B cell (primary cell): ENCODE measurements at regions not wholly inside any gene's neighbourhood (a gene's known extent, or its start where the extent isn't known, plus 50 kb on each side); places are given as distances from the start of the nearest gene placed in this dataset.

Experiments used
- ATAC-seq: fragments of 200-7000 bp; cut with Tn5 transposase; one replicate; pipeline ENCODE4 v1.10.0; 2021; ENCODE audit warnings: low read depth, mild to moderate bottlenecking, moderate number of reproducible peaks, moderate library complexity
- CTCF ChIA-PET: fragments of 350-600 bp; sonication (Branson Sonifier 250); formaldehyde crosslinking; loops from one replicate; lab custom pipeline; 2021; ENCODE audit warnings: antibody characterized with exemption, inconsistent platforms; lab: Charles Lee
- POLR2A ChIA-PET: fragments of 350-600 bp; sonication (Branson Sonifier 250); formaldehyde crosslinking; loops from one replicate; lab custom pipeline; 2021; ENCODE audit warnings: antibody characterized with exemption; lab: Charles Lee
- DNase-seq: peaks from one replicate; pipeline ENCODE4 v3.0.0; 2013
- H2AFZ ChIP-seq: 2 replicates; pipeline ENCODE4 v1.6.1; 2012; ENCODE audit warnings: mild to moderate bottlenecking, low read depth, low read length; ENCODE audit not compliant: insufficient read depth, poor library complexity, severe bottlenecking
- H3K27ac ChIP-seq, 2 donors: 1 replicate in 1 of 2; 2 replicates in 1 of 2; pipeline ENCODE4 v1.5.1; 2012 to 2013; ENCODE audit warnings: low read length in 2 of 2, mild to moderate bottlenecking in 2 of 2, moderate library complexity in 1 of 2
- H3K27me3 ChIP-seq, 4 experiments: fragments of 200-600 bp in 1 of 4; sonication (generic) in 1 of 4; replicated peaks in 1 of 4; 1 replicate in 2 of 4; 2 replicates in 2 of 4; pipeline versions ENCODE4 v1.6.1 to v1.7.0; 2013 to 2016; ENCODE audit warnings: low read length in 3 of 4, mild to moderate bottlenecking in 2 of 4, mixed read lengths in 1 of 4, moderate library complexity in 1 of 4; ENCODE audit not compliant: insufficient read depth in 4 of 4, control insufficient read depth in 3 of 4; ENCODE audit errors: control extremely low read depth in 1 of 4
- H3K36me3 ChIP-seq, 2 experiments: replicated peaks in 1 of 2; 1 replicate in 1 of 2; 2 replicates in 1 of 2; pipeline versions ENCODE4 v1.6.1 to v1.7.1; 2013; ENCODE audit warnings: low read length in 1 of 2; ENCODE audit not compliant: insufficient read depth in 2 of 2, control insufficient read depth in 1 of 2; ENCODE audit errors: control extremely low read depth in 1 of 2, extremely low read depth in 1 of 2
- H3K4me1 ChIP-seq, 2 donors: fragments of 200-600 bp in 1 of 2; sonication (generic) in 1 of 2; 1 replicate in 1 of 2; 2 replicates in 1 of 2; pipeline versions ENCODE4 v1.5.1 to v1.6.1; 2013 to 2017; ENCODE audit warnings: low read length in 2 of 2; ENCODE audit not compliant: control insufficient read depth in 2 of 2, insufficient read depth in 2 of 2
- H3K4me2 ChIP-seq: replicated peaks from 2 replicates; pipeline ENCODE3; 2012; ENCODE audit warnings: mild to moderate bottlenecking, low read depth, low read length; ENCODE audit not compliant: poor library complexity, severe bottlenecking
- H3K4me3 ChIP-seq, 5 experiments: fragments of 200-600 bp in 1 of 5; sonication (generic) in 1 of 5; 1 replicate in 3 of 5; 2 replicates in 2 of 5; pipeline versions ENCODE4 v1.5.1 to v1.7.0; 2011 to 2016; ENCODE audit warnings: low read length in 4 of 5, mild to moderate bottlenecking in 4 of 5, low read depth in 2 of 5, control low read depth in 1 of 5, moderate library complexity in 1 of 5; ENCODE audit not compliant: insufficient read depth in 1 of 5; ENCODE audit errors: control extremely low read depth in 1 of 5, extremely low read depth in 1 of 5
- H3K79me2 ChIP-seq: fragments of 200-600 bp; sonication (generic); one replicate; pipeline ENCODE4 v1.6.0; 2016; ENCODE audit warnings: low read length; ENCODE audit not compliant: control insufficient read depth, insufficient read depth
- H3K9ac ChIP-seq: fragments of 200-600 bp; sonication (generic); 2 replicates; pipeline ENCODE4 v1.6.1; 2017; ENCODE audit warnings: mild to moderate bottlenecking, low read length, moderate library complexity
- H3K9me3 ChIP-seq, 3 donors: one replicate each; pipeline versions ENCODE4 v1.6.1 to v1.7.1; 2013; ENCODE audit warnings: low read length in 2 of 3; ENCODE audit not compliant: control insufficient read depth in 2 of 3, insufficient read depth in 1 of 3; ENCODE audit errors: control extremely low read depth in 1 of 3
- H4K20me1 ChIP-seq: 2 replicates; pipeline ENCODE4 v1.6.0; 2012; ENCODE audit warnings: mild to moderate bottlenecking, low read length; ENCODE audit not compliant: insufficient read depth, control insufficient read depth, poor library complexity, severe bottlenecking
- H3K27ac Mint-ChIP-seq: one replicate; pipeline ENCODE4 v1.8.0; 2021; ENCODE audit warnings: mixed read lengths
- H3K27me3 Mint-ChIP-seq: one replicate; pipeline ENCODE4 v1.8.0; 2021; ENCODE audit warnings: mixed read lengths
- H3K4me1 Mint-ChIP-seq: one replicate; pipeline ENCODE4 v1.8.0; 2021; ENCODE audit warnings: mixed read lengths
- H3K4me3 Mint-ChIP-seq: one replicate; pipeline ENCODE4 v1.8.0; 2021; ENCODE audit warnings: mixed read lengths
- H3K9me3 Mint-ChIP-seq: one replicate; pipeline ENCODE4 v1.8.0; 2022; ENCODE audit warnings: mixed read lengths; ENCODE audit not compliant: insufficient read depth
- EZH2 ChIP-seq: IDR thresholded peaks from 2 replicates; pipeline ENCODE4 v1.6.1; 2012; ENCODE audit warnings: borderline replicate concordance, low read depth, mild to moderate bottlenecking, moderate library complexity, low read length; ENCODE audit not compliant: insufficient read depth, poor library complexity, severe bottlenecking
- WGBS: methylation state at CpG from one replicate; pipeline ENCODE4 v1.1.5; 2013; ENCODE audit warnings: missing lambda C conversion rate; ENCODE audit not compliant: insufficient coverage; 5-methylcytosine and 5-hydroxymethylcytosine counted together
- intact Hi-C: fragments of 100-400 bp; cut with micrococcal nuclease; formaldehyde crosslinking; loops from one replicate; pipeline ENCODE4 v1.10.0; 2022
- TF ChIP-seq, protein P1 (sequence below): fragments of 200-600 bp; IDR thresholded peaks from one replicate; pipeline ENCODE4 v1.8.0; 2022; ENCODE audit warnings: antibody characterized with exemption, mild to moderate bottlenecking

- ChIA-PET POLR2A (no interaction called here), CTCF (no interaction called here)
- Mint-ChIP-seq H3K27ac (no peak overlapping the region), H3K27me3 (no peaks in the 10 kb centered on the region), H3K9me3 (no peaks in the 10 kb centered on the region), H3K4me1 (no peaks in the 10 kb centered on the region), H3K4me3 (no peak overlapping the region)
- TF ChIP-seq, protein P1, sequence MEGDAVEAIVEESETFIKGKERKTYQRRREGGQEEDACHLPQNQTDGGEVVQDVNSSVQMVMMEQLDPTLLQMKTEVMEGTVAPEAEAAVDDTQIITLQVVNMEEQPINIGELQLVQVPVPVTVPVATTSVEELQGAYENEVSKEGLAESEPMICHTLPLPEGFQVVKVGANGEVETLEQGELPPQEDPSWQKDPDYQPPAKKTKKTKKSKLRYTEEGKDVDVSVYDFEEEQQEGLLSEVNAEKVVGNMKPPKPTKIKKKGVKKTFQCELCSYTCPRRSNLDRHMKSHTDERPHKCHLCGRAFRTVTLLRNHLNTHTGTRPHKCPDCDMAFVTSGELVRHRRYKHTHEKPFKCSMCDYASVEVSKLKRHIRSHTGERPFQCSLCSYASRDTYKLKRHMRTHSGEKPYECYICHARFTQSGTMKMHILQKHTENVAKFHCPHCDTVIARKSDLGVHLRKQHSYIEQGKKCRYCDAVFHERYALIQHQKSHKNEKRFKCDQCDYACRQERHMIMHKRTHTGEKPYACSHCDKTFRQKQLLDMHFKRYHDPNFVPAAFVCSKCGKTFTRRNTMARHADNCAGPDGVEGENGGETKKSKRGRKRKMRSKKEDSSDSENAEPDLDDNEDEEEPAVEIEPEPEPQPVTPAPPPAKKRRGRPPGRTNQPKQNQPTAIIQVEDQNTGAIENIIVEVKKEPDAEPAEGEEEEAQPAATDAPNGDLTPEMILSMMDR, result no peak
- TF ChIP-seq EZH2, result no peak
- no peak overlapping the region for H2AFZ ChIP-seq
- no peaks in the 10 kb centered on the region for H3K79me2 ChIP-seq
- no peaks in the 10 kb centered on the region for H3K4me1 ChIP-seq
- H3K4me2 ChIP-seq, result no peak overlapping the region
- WGBS, result no CpG with 5 or more reads among the region's 1 CpG
- H3K9me3 ChIP-seq, result no peaks in the 10 kb centered on the region
- no peaks in the 10 kb centered on the region for H3K36me3 ChIP-seq
- no peak overlapping the region for H3K9ac ChIP-seq
- no peak overlapping the region for H3K4me3 ChIP-seq
- H3K27ac ChIP-seq, result no peak overlapping the region
- DNase-seq (no peak), ATAC-seq (no peak)
- H4K20me1 ChIP-seq, result no peaks in the 10 kb centered on the region
- intact Hi-C loops, result no loop called here
- H3K27me3 ChIP-seq, result no peaks in the 10 kb centered on the region
Observed at GRCh38 chr15:35307026-35307425, 221.9 kb upstream of the NANOGP8 start.

DNA sequence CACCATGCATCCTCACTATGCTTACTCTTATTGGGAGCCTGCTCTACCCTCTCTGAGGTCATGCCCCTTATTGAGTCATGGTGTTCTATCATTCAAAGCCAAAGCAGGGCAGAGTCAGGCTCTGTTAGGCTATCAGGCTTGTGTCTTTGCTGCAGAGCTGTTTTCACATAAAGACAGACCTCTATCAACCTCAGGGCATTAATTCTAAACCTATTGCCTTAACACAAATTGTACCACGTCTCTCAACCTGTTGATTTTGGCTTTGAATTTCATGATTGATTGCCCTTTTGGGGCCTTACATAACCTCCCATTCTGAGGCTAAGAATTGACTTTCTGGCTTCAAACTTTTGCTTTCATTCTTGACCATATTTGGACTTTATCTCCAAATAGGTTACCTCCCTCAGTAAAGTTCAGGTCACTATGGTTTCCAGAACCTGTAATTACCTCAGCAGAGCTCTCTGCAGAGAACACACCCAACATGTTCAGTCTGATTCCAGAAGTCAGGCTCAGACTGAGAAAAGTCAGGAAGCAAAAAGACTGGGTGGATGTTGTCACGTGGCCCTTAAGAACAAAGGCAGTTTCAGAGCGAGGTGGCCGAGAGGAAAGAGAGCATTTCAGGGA is 221.4 kb upstream of the NANOGP8 start:
- ChIA-PET POLR2A (no interaction called here), CTCF (no interaction called here)
- Mint-ChIP-seq H3K4me1 (no peaks in the 10 kb centered on the region), H3K27ac (no peak overlapping the region), H3K27me3 (no peaks in the 10 kb centered on the region), H3K9me3 (no peaks in the 10 kb centered on the region), H3K4me3 (no peak overlapping the region)
- Histone ChIP-seq H3K4me1 (no peaks in the 10 kb centered on the region), H3K27ac (no peak overlapping the region), H3K27me3 (no peaks in the 10 kb centered on the region), H3K9ac (no peak overlapping the region), H3K79me2 (no peaks in the 10 kb centered on the region), H3K4me3 (no peak overlapping the region), H3K9me3 (no peaks in the 10 kb centered on the region), H4K20me1 (no peaks in the 10 kb centered on the region), H3K4me2 (no peak overlapping the region), H3K36me3 (no peaks in the 10 kb centered on the region), H2AFZ (no peak overlapping the region)
- TF ChIP-seq EZH2, result no peak
- TF ChIP-seq, protein P1, result no peak
- intact Hi-C loops, result no loop called here
- DNase-seq (no peak), ATAC-seq (no peak)
- WGBS, result 83% methylated on average over 4 of the region's 4 CpGs
